Renal pelvis (tissue), 1 donor: ENCODE measurements at regions not wholly inside any gene's neighbourhood (a gene's known extent, or its start where the extent isn't known, plus 50 kb on each side); places are given as distances from the start of the nearest gene placed in this dataset.

ENCODE experiments used
- DNase-seq: peaks from one replicate; pipeline ENCODE4 v3.0.0-alpha.2; 2013

GRCh38 chr12:60872219-60872618, 1276.4 kb downstream of the SLC16A7 start:
- no peak for DNase-seq

- no peak for DNase-seq
These were observed 1277.3 kb downstream of the SLC16A7 start for GRCh38 chr12:60872850-60873713.

GRCh38 chr12:60874091-60874490, 1278.3 kb downstream of the SLC16A7 start:
- no peak for DNase-seq

- DNase-seq: no peak
These were observed 1325.1 kb downstream of the SLC16A7 start for GRCh38 chr12:60920841-60921495.

GRCh38 chr12:60921541-60921940, 1325.7 kb downstream of the SLC16A7 start:
- DNase-seq: no peak

GRCh38 chr12:60926256-60926655, 1330.4 kb downstream of the SLC16A7 start:
- DNase-seq: no peak

GRCh38 chr12:60930151-60930550, 1330.1 kb upstream of the USP15 start:
- no peak for DNase-seq

- no peak for DNase-seq
These were observed 1324.0 kb upstream of the USP15 start for GRCh38 chr12:60935981-60936761.

GRCh38 chr12:60947533-60947932, 1312.7 kb upstream of the USP15 start:
- no peak for DNase-seq

GRCh38 chr12:60967128-60967527, 1293.1 kb upstream of the USP15 start:
- DNase-seq: no peak

- DNase-seq: no peak
These were observed 1282.2 kb upstream of the USP15 start for GRCh38 chr12:60977966-60978365.

- no peak for DNase-seq
These were observed 1279.6 kb upstream of the USP15 start for GRCh38 chr12:60980558-60980957.

GRCh38 chr12:60981473-60981872, 1278.7 kb upstream of the USP15 start:
- no peak for DNase-seq

- DNase-seq: no peak
These were observed 1268.1 kb upstream of the USP15 start for GRCh38 chr12:60992087-60992486.

- no peak for DNase-seq
These were observed 1264.9 kb upstream of the USP15 start for GRCh38 chr12:60995256-60995825.

GRCh38 chr12:60997869-60998378, 1262.3 kb upstream of the USP15 start:
- DNase-seq: no peak

- no peak for DNase-seq
These were observed 1251.0 kb upstream of the USP15 start for GRCh38 chr12:61009192-61009591.

- no peak for DNase-seq
These were observed 1248.3 kb upstream of the USP15 start for GRCh38 chr12:61011767-61012423.

- no peak for DNase-seq
These were observed 1241.6 kb upstream of the USP15 start for GRCh38 chr12:61018571-61018970.

GRCh38 chr12:61023231-61023630, 1237.0 kb upstream of the USP15 start:
- DNase-seq: no peak

- no peak for DNase-seq
These were observed 1230.7 kb upstream of the USP15 start for GRCh38 chr12:61029516-61029915.

- no peak for DNase-seq
These were observed 1222.4 kb upstream of the USP15 start for GRCh38 chr12:61037792-61038191.
